Small intestine (tissue), 7 donors: ENCODE measurements at regions not wholly inside any gene's neighbourhood (a gene's known extent, or its start where the extent isn't known, plus 50 kb on each side); places are given as distances from the start of the nearest gene placed in this dataset.

Source experiments
- DNase-seq, 2 donors: peaks; one replicate each; pipeline versions ENCODE4 v3.0.0 to v3.0.0-alpha.2; 2013
- FAIRE-seq: peaks from 2 replicates; lab custom pipeline; 2012; peaks lifted over from hg19 to GRCh38; lab: Jason Lieb, UNC
- H3K27ac ChIP-seq, 3 donors: one replicate each; pipeline ENCODE4 v1.5.1; 2013; ENCODE audit warnings: low read length in 2 of 3, mild to moderate bottlenecking in 2 of 3, control low read depth in 1 of 3, inconsistent platforms in 1 of 3, low read depth in 1 of 3, moderate library complexity in 1 of 3
- H3K27me3 ChIP-seq, 3 donors: one replicate each; pipeline ENCODE4 v1.6.1; 2013; ENCODE audit warnings: low read length in 3 of 3, inconsistent platforms in 1 of 3; ENCODE audit not compliant: control insufficient read depth in 3 of 3, insufficient read depth in 3 of 3
- H3K36me3 ChIP-seq, 3 donors: one replicate each; pipeline ENCODE4 v1.6.1; 2013; ENCODE audit warnings: low read length in 3 of 3, inconsistent platforms in 1 of 3, low read depth in 1 of 3, mild to moderate bottlenecking in 1 of 3, moderate library complexity in 1 of 3; ENCODE audit not compliant: control insufficient read depth in 3 of 3, insufficient read depth in 2 of 3
- H3K4me1 ChIP-seq, 3 donors: one replicate each; pipeline ENCODE4 v1.6.1; 2013; ENCODE audit warnings: low read length in 2 of 3, inconsistent platforms in 1 of 3, low read depth in 1 of 3, mild to moderate bottlenecking in 1 of 3, moderate library complexity in 1 of 3; ENCODE audit not compliant: control insufficient read depth in 3 of 3, insufficient read depth in 2 of 3
- H3K4me3 ChIP-seq, 3 donors: one replicate each; pipeline ENCODE4 v1.5.1; 2013; ENCODE audit warnings: low read length in 3 of 3, control low read depth in 1 of 3, inconsistent platforms in 1 of 3, low read depth in 1 of 3, mild to moderate bottlenecking in 1 of 3, moderate library complexity in 1 of 3
- H3K9me3 ChIP-seq, 2 donors: one replicate each; pipeline ENCODE4 v1.6.1; 2013; ENCODE audit warnings: low read depth in 1 of 2, low read length in 1 of 2; ENCODE audit not compliant: control insufficient read depth in 2 of 2, insufficient read depth in 1 of 2
- WGBS, 3 donors: extraction: QIAGEN DNeasy Blood & Tissue Kit; methylation state at CpG; one replicate each; pipeline ENCODE4 v1.1.7; 2013; 5-methylcytosine and 5-hydroxymethylcytosine counted together
- donor health status: healthy with polysubstance abuse.
- donor health status: control.
- donor health status: control.
- donor health status: Bipolar disorder and iron deficiency.
- donor health status: healthy.

DNA sequence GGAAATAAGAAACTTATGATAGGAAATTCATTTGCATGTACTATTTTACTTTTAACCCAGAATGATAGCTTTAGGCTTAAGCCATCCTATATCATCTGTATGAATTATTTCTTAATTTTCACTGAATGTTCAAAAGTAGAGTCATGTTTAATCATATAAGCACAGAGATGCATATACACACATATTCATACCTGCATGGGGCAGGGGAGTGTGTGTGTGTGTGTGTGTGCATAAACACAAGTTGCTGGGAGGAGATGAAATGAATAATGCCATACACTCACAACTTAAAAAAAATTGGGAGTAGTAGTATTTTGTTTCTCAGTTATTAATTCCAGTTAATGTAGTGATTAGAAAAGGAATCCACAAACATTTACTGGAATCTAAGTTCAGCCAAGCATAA lies 83.1 kb upstream of the IKZF1 start:
- DNase-seq (no peak), FAIRE-seq (no peak)
- Histone ChIP-seq H3K27me3 (no peaks in the 10 kb centered on the region), H3K4me1 (no peaks in the 10 kb centered on the region), H3K36me3 (no peaks in the 10 kb centered on the region), H3K4me3 (no peak overlapping the region), H3K27ac (no peak overlapping the region), H3K9me3 (peaks cover 0 to 4% of the 10 kb centered on the region in 2 donors)

DNA sequence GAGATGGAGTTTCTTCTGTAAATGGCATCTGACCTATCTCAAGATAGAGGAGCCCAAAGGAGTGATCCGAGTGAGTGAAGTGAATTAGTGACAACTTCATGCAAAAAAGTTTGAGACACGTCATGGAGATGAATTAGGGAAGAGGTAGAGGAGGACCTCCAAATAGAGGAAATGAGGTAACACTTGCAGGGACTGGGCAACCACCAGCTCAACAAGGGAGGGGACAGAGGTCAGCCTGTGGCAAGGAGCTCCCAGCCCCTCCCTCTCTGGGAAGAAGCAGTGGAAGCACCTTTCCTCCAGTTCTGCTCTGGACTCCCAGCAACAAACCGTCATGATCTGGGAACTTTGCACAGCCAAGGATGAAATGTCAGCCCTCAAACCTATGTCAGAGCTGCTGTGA lies 83.5 kb upstream of the IKZF1 start:
- WGBS, 3 donors, result 74 to 82% (median 81%) methylated on average over 3 of the region's 3 CpGs
- H3K9me3 ChIP-seq, result peaks cover 0 to 4% of the 10 kb centered on the region in 2 donors
- no peak overlapping the region for H3K27ac ChIP-seq
- FAIRE-seq (no peak), DNase-seq (no peak)
- H3K4me3 ChIP-seq, result no peak overlapping the region
- no peaks in the 10 kb centered on the region for H3K4me1 ChIP-seq
- H3K36me3 ChIP-seq, result no peaks in the 10 kb centered on the region
- no peaks in the 10 kb centered on the region for H3K27me3 ChIP-seq

DNA sequence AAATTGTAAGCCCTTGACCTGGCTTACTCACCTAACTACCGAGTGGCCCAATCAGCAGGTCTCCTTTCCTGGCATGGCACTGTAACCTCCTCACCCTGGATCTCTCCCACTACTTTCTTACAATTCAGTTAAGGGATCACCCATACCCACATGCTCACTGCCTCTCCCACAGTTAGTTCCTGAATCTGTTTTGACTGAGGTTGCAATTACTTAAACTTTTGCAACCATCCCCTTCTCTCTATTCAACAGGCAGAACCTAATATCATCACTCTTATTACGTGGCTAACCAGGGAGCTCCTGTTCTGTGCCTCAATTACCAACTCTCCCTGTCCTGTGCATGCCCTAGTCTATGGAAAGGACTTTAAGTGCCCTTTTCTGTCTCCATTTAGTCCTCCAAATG lies 84.2 kb upstream of the IKZF1 start:
- WGBS, 3 donors, result 46 to 69% (median 53%) methylated on average over 2 of the region's 2 CpGs
- DNase-seq (no peak), FAIRE-seq (no peak)
- Histone ChIP-seq H3K27me3 (no peaks in the 10 kb centered on the region), H3K36me3 (no peaks in the 10 kb centered on the region), H3K4me1 (no peaks in the 10 kb centered on the region), H3K4me3 (no peak overlapping the region), H3K27ac (no peak overlapping the region), H3K9me3 (peaks cover 0 to 4% of the 10 kb centered on the region in 2 donors)

DNA sequence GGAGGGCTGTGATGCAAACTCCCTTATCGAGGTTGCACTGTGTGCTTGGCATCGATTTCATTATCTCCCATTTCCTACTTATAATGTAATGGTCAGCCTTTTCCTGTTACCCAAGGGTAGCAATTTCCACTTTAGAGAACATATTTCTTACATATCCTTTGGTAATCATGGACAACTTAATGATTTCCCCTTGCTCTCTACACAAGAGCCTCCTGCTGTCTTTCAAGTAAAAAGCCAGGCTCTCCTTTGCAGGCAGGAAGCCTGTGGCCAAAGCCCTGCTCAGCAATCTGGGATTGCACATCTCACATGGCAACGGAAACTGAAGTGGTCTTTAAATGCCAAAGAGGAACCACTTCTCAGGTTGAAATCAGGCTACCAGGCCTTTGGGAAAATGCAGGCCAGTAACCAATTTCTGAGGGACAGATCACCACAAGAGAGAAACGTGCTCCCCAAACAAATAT lies 86.7 kb upstream of the IKZF1 start:
- 58 to 64% (median 63%) methylated on average over 4 of the region's 4 CpGs for WGBS, 3 donors
- Histone ChIP-seq H3K4me1 (no peaks in the 10 kb centered on the region), H3K4me3 (no peak overlapping the region), H3K9me3 (no peaks in the 10 kb centered on the region), H3K36me3 (no peaks in the 10 kb centered on the region), H3K27ac (no peak overlapping the region), H3K27me3 (no peaks in the 10 kb centered on the region)
- no peak for FAIRE-seq
- DNase-seq, result no peak

DNA sequence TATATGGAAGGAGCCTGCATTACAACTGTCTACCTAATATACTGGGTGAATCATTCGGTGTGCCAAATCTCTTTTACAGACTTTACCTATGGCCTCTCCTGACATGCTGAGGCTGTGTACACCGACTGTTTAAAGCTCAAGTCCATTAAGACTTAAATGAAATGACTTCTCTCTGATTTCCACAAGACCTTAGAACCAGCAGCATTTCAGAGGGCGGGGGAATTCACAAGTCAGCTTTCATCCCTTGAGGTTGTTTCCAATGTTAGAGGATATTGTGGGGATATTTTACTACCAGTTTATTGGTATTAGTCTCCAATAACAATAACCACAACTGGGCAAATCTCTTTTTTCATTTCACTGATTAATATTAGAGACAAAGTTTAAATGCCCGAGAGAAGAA lies 87.1 kb upstream of the IKZF1 start:
- no peaks in the 10 kb centered on the region for H3K27me3 ChIP-seq

DNA sequence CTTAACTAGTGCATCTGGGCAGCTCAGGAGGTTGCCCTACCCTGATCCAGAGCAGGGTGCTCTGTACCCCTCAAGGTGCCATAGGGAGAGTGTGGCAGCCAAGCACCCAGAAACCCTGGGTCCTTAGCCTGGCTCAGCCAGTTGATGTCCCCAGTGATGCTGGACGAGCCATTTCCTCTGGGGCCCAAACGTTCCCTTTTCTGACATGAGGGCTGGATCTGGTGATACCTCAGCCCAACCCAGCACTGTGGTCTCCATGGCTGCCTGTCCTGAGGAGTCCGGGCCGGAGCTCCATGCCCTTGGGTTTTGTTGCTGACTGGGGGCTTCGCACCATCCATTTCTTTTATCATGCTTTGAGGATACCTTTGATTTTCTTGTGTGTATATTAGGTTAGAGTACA lies 87.9 kb upstream of the IKZF1 start:
- DNase-seq, result no peak
- WGBS, 3 donors, result 87 to 89% (median 87%) methylated on average over 5 of the region's 5 CpGs
- H3K27ac ChIP-seq, result no peak overlapping the region
- H3K27me3 ChIP-seq, result no peaks in the 10 kb centered on the region
- no peaks in the 10 kb centered on the region for H3K4me1 ChIP-seq
- no peaks in the 10 kb centered on the region for H3K9me3 ChIP-seq
- FAIRE-seq, result no peak
- H3K36me3 ChIP-seq, result no peaks in the 10 kb centered on the region
- no peak overlapping the region for H3K4me3 ChIP-seq

More for the DNA sequence above, 87.1 kb upstream of the IKZF1 start:
- Histone ChIP-seq H3K4me3 (no peak overlapping the region), H3K9me3 (no peaks in the 10 kb centered on the region), H3K27ac (no peak overlapping the region), H3K4me1 (no peaks in the 10 kb centered on the region), H3K36me3 (no peaks in the 10 kb centered on the region)
- WGBS, 3 donors, result 77 to 86% (median 80%) methylated on average over 4 of the region's 4 CpGs
- FAIRE-seq (no peak), DNase-seq (no peak)

DNA sequence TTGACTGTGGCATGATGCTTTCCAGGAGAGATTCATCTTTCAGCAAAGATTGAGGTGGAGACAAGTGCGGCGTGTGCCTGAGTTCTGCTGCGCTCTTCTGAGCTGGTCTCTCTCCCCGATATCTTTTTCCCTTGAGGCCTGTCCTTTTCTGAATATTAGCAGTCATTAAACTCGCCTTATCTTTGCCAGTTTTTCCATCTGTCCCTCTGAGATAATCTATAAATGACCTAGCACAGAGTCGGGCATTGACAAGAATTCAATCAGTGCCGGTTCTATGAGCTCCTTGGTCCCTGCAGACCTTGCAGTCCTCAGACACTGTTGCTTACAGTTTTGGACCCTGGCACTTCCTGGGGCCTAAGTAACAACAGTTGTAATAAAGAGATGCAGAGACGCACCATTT lies 89.7 kb upstream of the IKZF1 start:
- H3K9me3 ChIP-seq, result no peaks in the 10 kb centered on the region
- no peak for DNase-seq
- H3K27me3 ChIP-seq, result peaks cover 0 to 5% (median 0%) of the 10 kb centered on the region in 3 donors
- no peak overlapping the region for H3K27ac ChIP-seq
- H3K4me1 ChIP-seq, result no peaks in the 10 kb centered on the region
- WGBS, 3 donors, result 67 to 86% (median 70%) methylated on average over 8 of the region's 8 CpGs
- FAIRE-seq, result no peak
- H3K36me3 ChIP-seq, result no peaks in the 10 kb centered on the region
- H3K4me3 ChIP-seq, result no peak overlapping the region

DNA sequence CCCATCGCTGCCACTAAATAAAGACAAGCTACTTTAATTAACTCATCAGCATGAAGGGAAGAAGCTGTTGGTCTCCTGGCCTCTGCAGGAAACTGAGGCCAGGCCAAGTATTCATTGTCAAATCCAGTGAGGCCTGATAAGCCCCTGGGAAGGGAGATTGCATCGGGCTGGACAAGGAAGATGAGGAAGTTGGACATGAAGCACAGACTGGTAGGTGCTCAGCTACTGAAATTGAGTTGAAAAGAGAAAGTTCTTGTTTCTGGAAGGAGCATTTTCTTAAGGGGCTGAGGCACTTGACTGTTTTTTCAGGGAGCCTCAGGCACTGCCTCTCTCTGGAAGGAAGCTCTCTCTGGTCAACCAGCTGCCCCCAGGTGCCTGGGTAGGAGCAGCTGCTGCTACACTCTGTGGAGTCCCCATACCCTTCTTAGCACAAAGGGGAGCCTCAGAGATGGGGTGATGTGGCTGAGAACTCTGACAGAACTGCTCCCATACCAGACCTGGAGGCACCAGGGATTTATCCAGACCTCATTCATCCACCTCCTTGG lies 90.3 kb upstream of the IKZF1 start:
- Histone ChIP-seq H3K4me3 (no peak overlapping the region), H3K27ac (no peak overlapping the region), H3K4me1 (no peaks in the 10 kb centered on the region), H3K9me3 (no peaks in the 10 kb centered on the region), H3K36me3 (no peaks in the 10 kb centered on the region), H3K27me3 (peaks cover 0 to 6% (median 0%) of the 10 kb centered on the region in 3 donors)
- DNase-seq (no peak), FAIRE-seq (no peak)
- 73 to 79% (median 73%) methylated on average over 2 of the region's 2 CpGs for WGBS, 3 donors

DNA sequence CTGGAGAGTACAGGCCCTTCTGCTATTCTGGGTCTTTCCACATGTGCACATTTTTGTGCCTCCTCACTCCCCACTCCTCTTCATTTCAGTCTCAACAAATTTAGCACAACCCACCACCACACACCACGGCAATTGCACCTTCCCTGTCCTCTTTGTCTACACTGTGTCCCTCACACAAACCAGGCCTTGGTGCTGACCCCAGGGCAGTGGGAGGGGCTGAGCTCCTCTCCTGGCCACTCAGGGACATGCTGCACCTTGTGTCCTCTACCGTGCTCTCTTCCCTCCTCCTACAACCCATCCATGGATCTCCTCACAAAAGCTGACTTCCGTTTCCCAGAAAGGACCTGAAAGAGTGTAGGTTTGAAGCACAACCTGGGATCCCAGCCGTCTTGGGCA lies 90.9 kb upstream of the IKZF1 start:
- Histone ChIP-seq H3K4me3 (no peak overlapping the region), H3K4me1 (no peaks in the 10 kb centered on the region), H3K9me3 (no peaks in the 10 kb centered on the region), H3K27me3 (peaks cover 0 to 6% (median 0%) of the 10 kb centered on the region in 3 donors), H3K36me3 (no peaks in the 10 kb centered on the region), H3K27ac (no peak overlapping the region)
- FAIRE-seq (no peak), DNase-seq (no peak)
- 70 to 75% (median 75%) methylated on average over 4 of the region's 4 CpGs for WGBS, 3 donors
